Right lobe of liver (tissue), 6 donors: ENCODE measurements at regions not wholly inside any gene's neighbourhood (a gene's known extent, or its start where the extent isn't known, plus 50 kb on each side); places are given as distances from the start of the nearest gene placed in this dataset.

Experiments used
- ATAC-seq, 4 donors: fragments of 200-7000 bp; cut with Tn5 transposase; one replicate each; pipeline ENCODE4 v1.9.1; 2020; ENCODE audit warnings: mild to moderate bottlenecking in 4 of 4, moderate library complexity in 4 of 4
- DNase-seq, 3 donors: peaks; one replicate each; pipeline ENCODE4 v3.0.0-alpha.2; 2020
- H3K27ac ChIP-seq, 3 donors: fragments of 200-600 bp; one replicate each; pipeline ENCODE4 v1.8.0; 2022
- H3K27me3 ChIP-seq, 2 donors: fragments of 200-600 bp; one replicate each; pipeline ENCODE4 v1.8.0; 2022
- H3K36me3 ChIP-seq, 4 donors: fragments of 200-600 bp; sonication (generic) in 1 of 4; one replicate each; pipeline versions ENCODE4 v1.5.1 to v1.8.0; 2017 to 2022; ENCODE audit warnings: control low read depth in 1 of 4
- H3K4me1 ChIP-seq, 4 donors: fragments of 200-600 bp; sonication (generic) in 1 of 4; one replicate each; pipeline versions ENCODE4 v1.5.1 to v1.8.0; 2017 to 2022; ENCODE audit warnings: control low read depth in 1 of 4
- H3K4me3 ChIP-seq, 3 donors: fragments of 200-600 bp; one replicate each; pipeline ENCODE4 v1.8.0; 2022
- H3K9me3 ChIP-seq, 4 donors: fragments of 200-600 bp; sonication (generic) in 1 of 4; one replicate each; pipeline versions ENCODE4 v1.5.1 to v1.8.0; 2017 to 2022; ENCODE audit warnings: control low read depth in 1 of 4
- CTCF ChIP-seq, 4 donors: fragments of 200-600 bp in 3 of 4; fragments of 450-650 bp in 1 of 4; IDR thresholded peaks; one replicate each; pipeline versions ENCODE4 v1.5.1 to v1.8.0; 2016 to 2022; ENCODE audit warnings: antibody characterized with exemption in 4 of 4, mild to moderate bottlenecking in 2 of 4
- POLR2A ChIP-seq: fragments of 450-650 bp; IDR thresholded peaks from one replicate; pipeline ENCODE4 v1.6.1; 2017; ENCODE audit warnings: antibody characterized with exemption, mild to moderate bottlenecking
- WGBS: methylation state at CpG from one replicate; pipeline ENCODE4 v1.1.6; 2018; ENCODE audit warnings: low coverage, low lambda C conversion rate; ENCODE audit not compliant: insufficient coverage; ENCODE audit errors: missing lambda C conversion rate; 5-methylcytosine and 5-hydroxymethylcytosine counted together
- intact Hi-C, 2 donors: fragments of 100-400 bp; cut with DNase I; formaldehyde crosslinking; loops; one replicate each; pipeline versions ENCODE4 v1.11.2 to v1.14.1; 2022
- donor health status: DM: no; HTN: yes; CAD: no.
- donor health status: DM: no; HTN: no; CAD: no.
- donor health status: DM: no; HTN: no; CAD: no.
- donor health status: DM: no; HTN: yes; CAD: no.
- donor health status: DM: no; HTN: yes; CAD: no.

GRCh38 chr1:147089457-147089856, 82.8 kb downstream of the PRKAB2 start:
- 46% methylated on average over 4 of the region's 4 CpGs for WGBS
- no peaks in the 10 kb centered on the region for H3K9me3 ChIP-seq
- ATAC-seq (no peak), DNase-seq (no peak)
- no peak overlapping the region for H3K4me3 ChIP-seq
- no peaks in the 10 kb centered on the region for H3K27me3 ChIP-seq
- H3K36me3 ChIP-seq = no peaks in the 10 kb centered on the region
- H3K4me1 ChIP-seq = no peaks in the 10 kb centered on the region
- TF ChIP-seq POLR2A (no peak), CTCF (IDR thresholded peaks at IDR 0.05) (no peak)
- no peak overlapping the region for H3K27ac ChIP-seq
- intact Hi-C loops = no loop called here

- ATAC-seq (no peak), DNase-seq (no peak)
- Histone ChIP-seq H3K27me3 (no peaks in the 10 kb centered on the region), H3K27ac (no peak overlapping the region), H3K4me1 (no peaks in the 10 kb centered on the region), H3K4me3 (no peak overlapping the region), H3K36me3 (no peaks in the 10 kb centered on the region), H3K9me3 (no peaks in the 10 kb centered on the region)
- intact Hi-C loops = no loop called here
- no peak for TF ChIP-seq POLR2A
- TF ChIP-seq CTCF (IDR thresholded peaks at IDR 0.05) = no peak
These were observed 86.1 kb downstream of the PRKAB2 start for GRCh38 chr1:147086129-147086528.

DNA sequence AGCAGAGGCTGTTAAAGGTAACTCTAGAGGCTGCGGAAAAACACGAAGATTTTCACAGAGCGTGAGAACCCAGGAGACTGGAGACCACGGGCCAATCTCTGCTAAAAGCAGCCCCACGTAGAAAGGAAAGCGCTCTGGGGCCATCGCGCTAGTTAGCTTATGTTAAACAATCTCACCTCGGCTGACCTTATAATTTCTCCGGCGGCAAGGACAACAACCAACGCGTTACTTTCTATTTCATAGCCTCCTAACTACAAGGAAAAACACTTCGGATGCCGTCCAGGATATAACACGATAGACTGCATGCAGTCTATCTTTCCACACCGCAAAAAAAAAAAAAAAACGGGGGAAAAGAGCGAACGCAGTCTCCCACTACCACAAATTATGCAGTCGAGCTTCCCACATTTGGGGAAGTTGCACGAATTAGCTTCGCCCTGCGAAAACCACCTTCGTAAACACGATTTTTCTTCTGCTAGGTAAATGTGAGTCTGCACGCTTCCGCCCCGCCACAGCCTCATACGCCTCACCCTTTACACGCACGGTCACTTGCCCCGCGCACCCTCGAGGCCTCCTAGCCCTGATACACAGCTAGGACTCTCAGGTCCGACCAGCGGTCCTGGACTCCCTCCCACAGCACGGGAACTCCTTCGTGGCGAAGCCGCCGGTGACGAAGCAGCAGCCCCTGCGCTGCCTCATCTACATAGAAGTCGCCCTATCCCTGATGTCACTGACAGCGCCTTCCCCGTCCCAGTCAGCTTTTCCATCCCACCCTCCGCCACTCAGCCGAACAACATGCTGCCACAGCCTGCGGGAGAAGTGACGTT, 87.8 kb downstream of the PRKAB2 start:
- intact Hi-C loops = no loop called here

DNA sequence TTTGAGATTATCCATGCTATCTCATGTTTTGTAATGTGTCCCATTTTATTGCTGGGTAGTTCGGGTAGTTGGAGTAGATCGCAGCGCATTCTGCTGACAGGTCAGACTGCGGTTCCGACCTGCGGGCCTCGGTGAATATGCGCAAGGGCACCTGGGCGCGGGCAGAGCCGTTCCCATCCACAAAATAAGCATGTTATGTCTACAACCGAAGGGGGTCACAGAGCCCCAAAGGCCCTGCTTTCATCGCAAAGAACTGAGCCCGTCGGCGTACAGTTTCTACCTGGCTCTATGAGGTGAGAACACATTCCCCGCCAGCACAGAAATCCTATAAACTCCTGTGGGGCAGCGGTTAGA, 88.4 kb downstream of the PRKAB2 start:
- 43% methylated on average over 12 of the region's 18 CpGs for WGBS
- peaks cover 0 to 6% (median 0%) of the 10 kb centered on the region in 4 donors for H3K4me1 ChIP-seq
- intact Hi-C loops = no loop called here
- H3K9me3 ChIP-seq = no peaks in the 10 kb centered on the region
- peak overlapping the region; percentile 42 to 54 (median 50) for H3K4me3 ChIP-seq
- ATAC-seq = no peak
- no peaks in the 10 kb centered on the region for H3K36me3 ChIP-seq
- TF ChIP-seq CTCF (IDR thresholded peaks at IDR 0.05) (no peak), POLR2A (no peak)
- peak overlapping the region; percentile 56 to 84 (median 71) for H3K27ac ChIP-seq
- peaks cover 0 to 2% of the 10 kb centered on the region in 2 donors for H3K27me3 ChIP-seq
- no peak for DNase-seq

More for the DNA sequence above, 87.8 kb downstream of the PRKAB2 start:
- H3K4me1 ChIP-seq = peaks cover 0 to 4% (median 0%) of the 10 kb centered on the region in 4 donors
- H3K4me3 ChIP-seq = peak overlapping the region; percentile 42 to 54 (median 50)
- peak overlapping the region; percentile 56 to 84 (median 71) for H3K27ac ChIP-seq
- no peaks in the 10 kb centered on the region for H3K9me3 ChIP-seq
- DNase-seq (peak; percentile 72 to 80 (median 79)), ATAC-seq (peak; percentile 82 to 93 (median 90))
- no peaks in the 10 kb centered on the region for H3K36me3 ChIP-seq
- 1% methylated on average over 42 of the region's 51 CpGs for WGBS
- no peaks in the 10 kb centered on the region for H3K27me3 ChIP-seq
- TF ChIP-seq POLR2A (peak; percentile 76), CTCF (IDR thresholded peaks at IDR 0.05) (no peak)
